Central memory CD8-positive, alpha-beta T cell (primary cell): ENCODE measurements at regions not wholly inside any gene's neighbourhood (a gene's known extent, or its start where the extent isn't known, plus 50 kb on each side); places are given as distances from the start of the nearest gene placed in this dataset.

Experiments used
- ATAC-seq: fragments of 150-1000 bp; cut with Tn5 transposase; replicated peaks from 2 replicates; pipeline ENCODE4 v1.10.0; 2022; ENCODE audit warnings: mild to moderate bottlenecking, moderate FRiP score, moderate number of reproducible peaks; ENCODE audit not compliant: poor library complexity, severe bottlenecking; ENCODE audit errors: extremely low read depth
- DNase-seq, 2 donors: peaks; one replicate each; pipeline ENCODE4 v3.0.0; 2021; ENCODE audit warnings: low spot score in 2 of 2
- H3K27ac Mint-ChIP-seq: one replicate; pipeline ENCODE4 v1.8.0; 2022; ENCODE audit warnings: low read depth, mild to moderate bottlenecking, moderate library complexity, mixed read lengths
- H3K27me3 Mint-ChIP-seq: one replicate; pipeline ENCODE4 v1.8.0; 2022; ENCODE audit warnings: mixed read lengths
- H3K36me3 Mint-ChIP-seq: one replicate; pipeline ENCODE4 v1.8.0; 2022; ENCODE audit warnings: mild to moderate bottlenecking, moderate library complexity, mixed read lengths; ENCODE audit not compliant: insufficient read depth
- H3K4me1 Mint-ChIP-seq: one replicate; pipeline ENCODE4 v1.8.0; 2022; ENCODE audit warnings: mixed read lengths
- H3K4me3 Mint-ChIP-seq: one replicate; pipeline ENCODE4 v1.8.0; 2022; ENCODE audit warnings: mild to moderate bottlenecking, moderate library complexity, mixed read lengths
- H3K9me3 Mint-ChIP-seq: one replicate; pipeline ENCODE4 v1.8.0; 2022; ENCODE audit warnings: mixed read lengths

DNA sequence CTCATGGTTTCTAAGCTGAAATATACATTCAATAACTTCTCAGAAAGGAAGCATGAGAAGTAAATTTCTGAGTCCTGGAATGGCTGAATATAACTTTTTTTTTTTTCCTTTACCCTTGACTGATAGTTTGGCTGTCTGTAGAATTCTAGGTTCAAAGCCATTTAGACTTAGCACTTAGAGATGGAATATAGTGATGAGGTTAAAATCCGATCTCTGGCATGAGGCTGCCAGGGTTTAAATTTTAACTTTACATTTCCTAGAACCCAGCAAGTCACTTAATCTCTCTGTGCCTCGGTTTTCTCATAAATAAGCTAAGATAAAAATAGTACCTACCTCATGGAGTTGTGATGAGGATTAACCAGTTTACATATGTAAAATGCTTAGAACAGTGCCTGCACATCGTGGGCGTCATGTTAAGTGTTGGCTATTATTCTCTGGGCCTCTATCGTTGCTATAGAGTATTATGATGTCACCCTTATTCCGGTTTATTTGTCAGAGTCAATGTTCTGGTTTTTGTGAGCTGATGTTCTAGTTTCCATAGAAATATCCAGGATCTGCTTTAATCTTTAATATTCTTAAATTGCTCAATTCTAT, 199.8 kb upstream of the TLE3 start:
- Mint-ChIP-seq H3K9me3 (no peaks in the 10 kb centered on the region), H3K4me3 (no peak overlapping the region), H3K4me1 (peaks cover 18% of the 10 kb centered on the region), H3K36me3 (peaks cover 8% of the 10 kb centered on the region), H3K27me3 (no peaks in the 10 kb centered on the region), H3K27ac (no peak overlapping the region)
- ATAC-seq (no peak), DNase-seq (no peak)

DNA sequence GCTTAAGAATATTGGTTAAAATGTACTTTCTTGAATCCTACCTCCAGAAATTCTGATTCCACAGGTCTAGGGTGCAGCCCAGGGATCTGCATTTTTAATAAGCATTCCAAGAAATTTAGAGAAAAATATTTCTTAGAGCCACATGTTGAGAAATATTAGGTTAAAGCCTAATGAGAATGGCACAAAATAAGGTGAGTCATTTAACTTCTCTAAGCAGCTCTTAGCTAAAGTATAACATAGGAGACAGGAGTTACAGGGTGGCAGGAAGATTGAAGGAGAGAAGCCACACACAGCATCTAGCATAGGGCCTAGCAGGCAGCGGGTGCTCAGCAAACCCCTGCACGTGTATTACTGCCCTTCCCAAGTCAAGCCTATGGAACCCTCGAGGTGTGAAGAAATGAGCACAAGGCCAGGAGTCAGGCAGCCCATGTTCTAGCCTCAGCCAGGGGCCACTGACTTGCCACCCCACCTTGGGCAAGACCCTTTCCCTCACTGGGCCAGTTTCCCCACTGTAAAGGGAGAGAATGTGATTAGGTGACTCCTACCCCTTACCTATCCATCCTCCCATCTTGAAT, 197.1 kb upstream of the TLE3 start:
- ATAC-seq = no peak
- Mint-ChIP-seq H3K36me3 (peaks cover 3% of the 10 kb centered on the region), H3K27me3 (no peaks in the 10 kb centered on the region), H3K4me1 (peaks cover 10% of the 10 kb centered on the region), H3K27ac (no peak overlapping the region), H3K4me3 (no peak overlapping the region), H3K9me3 (no peaks in the 10 kb centered on the region)
- DNase-seq = no peak

DNA sequence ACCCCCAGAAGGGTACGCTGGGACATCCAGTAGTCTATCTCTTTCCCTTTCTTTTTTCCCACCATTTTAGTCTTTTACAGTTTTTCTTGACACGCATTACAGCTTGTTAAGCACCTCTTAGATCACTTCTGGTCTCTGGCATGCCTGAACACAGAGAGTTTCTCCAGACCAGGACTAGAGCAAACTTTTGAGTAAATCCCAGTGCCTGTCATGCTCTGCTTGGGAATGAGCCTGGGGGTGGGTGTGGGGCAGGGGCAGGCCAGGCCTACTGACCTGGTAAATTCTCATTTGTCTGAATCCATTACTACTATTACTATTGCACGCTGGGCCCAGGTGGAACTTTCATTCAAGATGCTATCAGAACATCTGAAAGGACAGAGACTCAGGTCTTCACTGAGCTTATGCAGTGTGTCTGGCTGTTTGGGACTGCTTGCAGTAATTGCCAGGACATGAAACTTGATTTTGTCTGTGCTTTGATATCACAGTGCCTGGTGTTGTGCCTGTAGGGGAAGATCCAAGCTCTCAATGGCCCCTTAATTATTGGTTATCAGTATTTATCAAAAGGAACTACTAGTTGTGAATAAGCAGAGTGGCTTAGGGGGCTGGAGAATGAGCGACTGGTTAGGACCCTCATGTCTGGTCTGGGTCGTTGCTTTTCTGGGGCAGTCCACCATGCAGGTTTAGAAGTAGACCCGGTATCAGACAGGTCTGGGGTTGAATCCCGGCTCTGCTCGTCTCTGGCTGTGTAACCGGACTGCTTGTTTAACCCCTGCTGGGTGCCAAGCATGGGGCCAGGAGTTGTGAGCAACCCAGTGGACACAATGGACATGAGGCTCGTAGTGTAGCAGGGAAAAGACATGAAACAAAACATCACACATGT, 196.1 kb upstream of the TLE3 start:
- Mint-ChIP-seq H3K4me1 (peaks cover 10% of the 10 kb centered on the region), H3K27me3 (no peaks in the 10 kb centered on the region), H3K4me3 (no peak overlapping the region), H3K27ac (no peak overlapping the region), H3K36me3 (peaks cover 3% of the 10 kb centered on the region), H3K9me3 (no peaks in the 10 kb centered on the region)
- DNase-seq (no peak), ATAC-seq (no peak)

GRCh38 chr15:70293138-70293537, 195.4 kb upstream of the TLE3 start:
- ATAC-seq = no peak
- Mint-ChIP-seq H3K9me3 (no peaks in the 10 kb centered on the region), H3K36me3 (peaks cover 3% of the 10 kb centered on the region), H3K27ac (no peak overlapping the region), H3K4me1 (peaks cover 10% of the 10 kb centered on the region), H3K4me3 (no peak overlapping the region), H3K27me3 (no peaks in the 10 kb centered on the region)
- DNase-seq = no peak

- Mint-ChIP-seq H3K27me3 (no peaks in the 10 kb centered on the region), H3K27ac (no peak overlapping the region), H3K36me3 (peaks cover 3% of the 10 kb centered on the region), H3K9me3 (no peaks in the 10 kb centered on the region), H3K4me1 (peaks cover 10% of the 10 kb centered on the region), H3K4me3 (no peak overlapping the region)
- no peak for DNase-seq
- ATAC-seq = no peak
Observed at GRCh38 chr15:70292076-70292760, 194.5 kb upstream of the TLE3 start.

GRCh38 chr15:70291305-70292075, 193.8 kb upstream of the TLE3 start:
- H3K4me1 Mint-ChIP-seq = peaks cover 7% of the 10 kb centered on the region
- H3K4me3 Mint-ChIP-seq = no peak overlapping the region
- H3K27me3 Mint-ChIP-seq = no peaks in the 10 kb centered on the region
- no peak for ATAC-seq
- DNase-seq = no peak
- H3K36me3 Mint-ChIP-seq = peaks cover 3% of the 10 kb centered on the region
- H3K27ac Mint-ChIP-seq = peak overlapping the region; percentile 20
- H3K9me3 Mint-ChIP-seq = no peaks in the 10 kb centered on the region

DNA sequence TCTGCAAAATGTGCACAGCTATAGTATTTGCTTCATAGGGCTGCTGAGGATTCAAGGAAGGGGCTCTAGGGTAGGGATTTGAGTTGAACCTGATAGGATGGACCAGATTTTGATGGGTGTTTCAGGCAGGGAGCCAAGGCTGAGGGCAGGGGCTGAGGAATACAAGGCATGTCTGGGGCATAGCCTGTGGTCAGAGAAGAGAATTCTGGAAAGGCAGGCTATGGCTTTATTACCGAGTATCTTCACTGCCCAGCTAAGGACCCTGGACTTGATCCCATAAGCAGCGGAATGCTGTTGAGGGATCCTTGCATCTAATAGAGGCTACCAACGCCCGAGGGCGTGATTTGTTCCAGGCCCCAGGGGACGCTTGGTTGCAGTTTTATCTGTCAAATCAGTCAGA, 193.0 kb upstream of the TLE3 start:
- Mint-ChIP-seq H3K4me1 (no peaks in the 10 kb centered on the region), H3K9me3 (no peaks in the 10 kb centered on the region), H3K4me3 (no peak overlapping the region), H3K36me3 (peaks cover 3% of the 10 kb centered on the region), H3K27me3 (no peaks in the 10 kb centered on the region), H3K27ac (no peak overlapping the region)
- ATAC-seq = no peak
- no peak for DNase-seq

- ATAC-seq (no peak), DNase-seq (no peak)
- Mint-ChIP-seq H3K4me1 (no peaks in the 10 kb centered on the region), H3K27ac (no peak overlapping the region), H3K9me3 (no peaks in the 10 kb centered on the region), H3K27me3 (no peaks in the 10 kb centered on the region), H3K4me3 (no peak overlapping the region), H3K36me3 (peaks cover 3% of the 10 kb centered on the region)
Observed at GRCh38 chr15:70289191-70289955, 191.7 kb upstream of the TLE3 start.

GRCh38 chr15:70286113-70286806, 188.5 kb upstream of the TLE3 start:
- no peaks in the 10 kb centered on the region for H3K36me3 Mint-ChIP-seq
- H3K4me1 Mint-ChIP-seq = no peaks in the 10 kb centered on the region
- ATAC-seq (no peak), DNase-seq (no peak)
- H3K4me3 Mint-ChIP-seq = no peak overlapping the region
- no peak overlapping the region for H3K27ac Mint-ChIP-seq
- H3K9me3 Mint-ChIP-seq = no peaks in the 10 kb centered on the region
- H3K27me3 Mint-ChIP-seq = no peaks in the 10 kb centered on the region

GRCh38 chr15:70284438-70285214, 186.9 kb upstream of the TLE3 start:
- no peak overlapping the region for H3K27ac Mint-ChIP-seq
- H3K4me3 Mint-ChIP-seq = no peak overlapping the region
- ATAC-seq = no peak
- no peak for DNase-seq
- H3K36me3 Mint-ChIP-seq = no peaks in the 10 kb centered on the region
- no peaks in the 10 kb centered on the region for H3K27me3 Mint-ChIP-seq
- no peaks in the 10 kb centered on the region for H3K9me3 Mint-ChIP-seq
- no peaks in the 10 kb centered on the region for H3K4me1 Mint-ChIP-seq

GRCh38 chr15:70283511-70283910, 185.8 kb upstream of the TLE3 start:
- peak overlapping the region; percentile 5 for H3K27ac Mint-ChIP-seq

More at GRCh38 chr15:70283511-70283910, 185.8 kb upstream of the TLE3 start:
- DNase-seq = no peak
- Mint-ChIP-seq H3K9me3 (no peaks in the 10 kb centered on the region), H3K4me1 (no peaks in the 10 kb centered on the region), H3K27me3 (no peaks in the 10 kb centered on the region), H3K4me3 (no peak overlapping the region), H3K36me3 (no peaks in the 10 kb centered on the region)
- no peak for ATAC-seq
